ENCODE measurements at regions not wholly inside any gene's neighbourhood (a gene's known extent, or its start where the extent isn't known, plus 50 kb on each side); places are given as distances from the start of the nearest gene placed in this dataset.
A peak's percentile ranks its signal among the peaks of the same experiment; 100 is the strongest.

- Mint-ChIP-seq H3K4me1 (peaks cover 13% of the 10 kb centered on the region), H3K27ac (no peak overlapping the region), H3K4me3 (no peak overlapping the region), H3K36me3 (peaks cover 1% of the 10 kb centered on the region), H3K27me3 (peaks cover 30% of the 10 kb centered on the region), H3K9me3 (ENCODE audit: low read depth) (no peaks in the 10 kb centered on the region)
- ATAC-seq = no peak
- CTCF ChIA-PET = no interaction called here
- no peak for DNase-seq
These were observed 71.2 kb upstream of the INSIG1 start for GRCh38 chr7:155226261-155227003.

DNA sequence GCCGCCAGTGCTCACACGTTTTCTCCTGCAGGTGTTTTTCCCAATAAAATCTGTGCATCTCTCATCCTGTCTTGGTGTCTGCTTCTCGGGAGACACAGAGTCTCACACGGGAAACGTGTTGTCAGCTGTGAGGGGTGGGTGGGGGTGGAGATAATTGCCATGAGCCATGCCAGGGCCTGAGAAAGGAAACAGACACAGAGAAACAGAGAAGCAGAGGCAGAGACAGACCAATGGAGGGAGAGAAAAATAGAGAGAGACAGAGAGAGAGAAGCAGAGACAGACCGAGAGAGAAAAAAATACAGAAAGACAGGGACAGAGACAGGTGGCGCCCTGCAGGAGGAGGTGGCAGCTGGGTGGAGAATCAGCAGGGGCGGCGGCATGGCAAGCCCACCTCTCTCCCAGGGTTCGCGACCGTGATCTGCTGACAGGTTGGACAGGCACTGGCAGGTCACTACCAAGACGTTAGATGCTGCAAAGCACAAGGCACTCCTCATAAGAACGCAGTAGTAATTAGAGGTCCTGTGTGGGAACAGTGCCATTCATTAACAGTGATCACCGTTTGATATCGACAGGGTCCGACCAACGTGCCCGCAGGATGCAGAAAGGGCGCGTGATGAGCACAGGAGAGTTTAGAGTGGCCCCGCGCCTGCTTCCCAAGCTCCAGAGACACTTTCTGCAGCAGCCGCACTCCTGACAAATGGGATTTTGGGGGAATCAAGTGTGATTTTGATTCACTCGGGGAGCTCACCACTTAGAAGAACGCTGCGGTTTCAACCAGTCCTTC lies 70.5 kb upstream of the INSIG1 start:
- ATAC-seq (no peak), DNase-seq (no peak)
- Mint-ChIP-seq H3K36me3 (no peaks in the 10 kb centered on the region), H3K9me3 (ENCODE audit: low read depth) (no peaks in the 10 kb centered on the region), H3K27me3 (peaks cover 27% of the 10 kb centered on the region), H3K4me3 (no peak overlapping the region), H3K27ac (no peak overlapping the region), H3K4me1 (peaks cover 6% of the 10 kb centered on the region)
- CTCF ChIA-PET = no interaction called here

DNA sequence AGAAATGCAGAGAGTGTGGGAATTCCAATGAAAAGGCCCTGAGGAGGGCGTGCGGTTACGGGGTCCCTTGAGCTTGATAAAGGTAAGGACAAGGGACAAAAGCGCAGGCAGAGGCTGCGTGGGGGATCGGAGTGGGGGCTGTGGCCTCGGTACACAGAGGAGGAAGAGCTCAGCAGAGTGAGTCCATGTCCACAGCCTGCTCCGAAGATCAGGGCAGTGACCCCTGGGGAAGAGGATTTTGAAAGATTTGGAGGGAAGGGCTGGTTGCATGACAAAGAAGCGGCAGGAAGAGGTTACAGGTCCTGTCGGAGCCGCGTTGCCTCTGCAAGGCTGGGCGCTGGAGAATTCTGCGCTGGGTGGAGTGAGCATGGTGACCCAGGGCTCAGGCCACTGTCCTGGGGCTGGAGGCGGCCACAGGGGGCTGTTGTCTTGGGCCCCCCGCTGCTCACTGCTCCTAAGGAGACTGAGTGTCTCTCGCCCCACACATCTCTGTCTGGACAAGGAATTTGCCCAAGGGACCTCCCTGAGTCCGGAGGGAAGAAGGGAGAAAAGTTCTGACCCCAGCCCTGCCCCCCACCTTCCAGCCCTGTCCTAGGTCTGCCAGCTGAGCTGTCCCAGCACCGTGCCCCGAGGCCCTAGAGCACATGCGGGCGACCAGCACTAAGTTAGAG lies 69.8 kb upstream of the INSIG1 start:
- Mint-ChIP-seq H3K9me3 (ENCODE audit: low read depth) (no peaks in the 10 kb centered on the region), H3K4me1 (no peaks in the 10 kb centered on the region), H3K4me3 (no peak overlapping the region), H3K27ac (no peak overlapping the region), H3K36me3 (no peaks in the 10 kb centered on the region), H3K27me3 (peaks cover 25% of the 10 kb centered on the region)
- CTCF ChIA-PET = no interaction called here
- ATAC-seq (no peak), DNase-seq (no peak)

- CTCF ChIA-PET = no interaction called here
- H3K4me1 Mint-ChIP-seq = no peaks in the 10 kb centered on the region
- DNase-seq (no peak), ATAC-seq (no peak)
- H3K9me3 Mint-ChIP-seq (ENCODE audit: low read depth) = no peaks in the 10 kb centered on the region
- H3K4me3 Mint-ChIP-seq = no peak overlapping the region
- H3K27ac Mint-ChIP-seq = no peak overlapping the region
- peaks cover 23% of the 10 kb centered on the region for H3K27me3 Mint-ChIP-seq
- no peaks in the 10 kb centered on the region for H3K36me3 Mint-ChIP-seq
These were observed 69.2 kb upstream of the INSIG1 start for GRCh38 chr7:155228459-155228845.

DNA sequence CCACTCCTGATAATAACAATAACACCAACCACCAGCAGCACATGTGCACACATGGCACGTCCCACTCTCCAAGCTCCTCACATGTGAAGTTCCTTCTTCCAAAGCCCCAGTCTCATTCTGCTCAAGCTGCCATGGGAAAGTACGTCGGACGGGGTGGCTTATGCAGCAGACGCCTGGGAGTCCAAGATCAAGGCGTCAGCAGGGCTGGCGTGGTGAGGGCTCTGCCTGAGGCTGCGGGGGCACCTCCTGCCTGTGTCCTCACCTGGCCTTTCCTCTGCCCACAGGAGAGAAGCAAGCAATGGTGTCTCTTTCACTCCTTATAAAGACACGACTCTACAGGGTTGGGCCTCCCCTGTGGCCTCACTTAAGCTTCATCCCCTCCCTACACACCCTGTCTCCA lies 68.8 kb upstream of the INSIG1 start:
- Mint-ChIP-seq H3K36me3 (no peaks in the 10 kb centered on the region), H3K27ac (no peak overlapping the region)
- CTCF ChIA-PET = no interaction called here

GRCh38 chr7:155229548-155230168 lies 68.0 kb upstream of the INSIG1 start:
- H3K36me3 Mint-ChIP-seq = no peaks in the 10 kb centered on the region
- no peaks in the 10 kb centered on the region for H3K4me1 Mint-ChIP-seq
- H3K4me3 Mint-ChIP-seq = no peak overlapping the region
- peaks cover 23% of the 10 kb centered on the region for H3K27me3 Mint-ChIP-seq
- H3K9me3 Mint-ChIP-seq (ENCODE audit: low read depth) = no peaks in the 10 kb centered on the region
- CTCF ChIA-PET = no interaction called here
- no peak for ATAC-seq
- no peak for DNase-seq
- no peak overlapping the region for H3K27ac Mint-ChIP-seq

More for the DNA sequence above, 68.8 kb upstream of the INSIG1 start:
- Mint-ChIP-seq H3K9me3 (ENCODE audit: low read depth) (no peaks in the 10 kb centered on the region), H3K4me3 (no peak overlapping the region), H3K27me3 (peaks cover 23% of the 10 kb centered on the region), H3K4me1 (no peaks in the 10 kb centered on the region)
- DNase-seq (no peak), ATAC-seq (no peak)

- Mint-ChIP-seq H3K4me3 (no peak overlapping the region), H3K27ac (no peak overlapping the region), H3K4me1 (no peaks in the 10 kb centered on the region), H3K27me3 (peaks cover 23% of the 10 kb centered on the region), H3K9me3 (ENCODE audit: low read depth) (no peaks in the 10 kb centered on the region), H3K36me3 (no peaks in the 10 kb centered on the region)
- CTCF ChIA-PET = no interaction called here
- ATAC-seq (no peak), DNase-seq (no peak)
These were observed 67.5 kb upstream of the INSIG1 start for GRCh38 chr7:155230169-155230593.

- H3K27me3 Mint-ChIP-seq = peaks cover 15% of the 10 kb centered on the region
- H3K9me3 Mint-ChIP-seq (ENCODE audit: low read depth) = no peaks in the 10 kb centered on the region
- CTCF ChIA-PET = no interaction called here
- ATAC-seq = no peak
- no peak overlapping the region for H3K27ac Mint-ChIP-seq
- no peaks in the 10 kb centered on the region for H3K36me3 Mint-ChIP-seq
- H3K4me1 Mint-ChIP-seq = no peaks in the 10 kb centered on the region
- H3K4me3 Mint-ChIP-seq = no peak overlapping the region
- no peak for DNase-seq
These were observed 66.4 kb upstream of the INSIG1 start for GRCh38 chr7:155231241-155231800.

DNA sequence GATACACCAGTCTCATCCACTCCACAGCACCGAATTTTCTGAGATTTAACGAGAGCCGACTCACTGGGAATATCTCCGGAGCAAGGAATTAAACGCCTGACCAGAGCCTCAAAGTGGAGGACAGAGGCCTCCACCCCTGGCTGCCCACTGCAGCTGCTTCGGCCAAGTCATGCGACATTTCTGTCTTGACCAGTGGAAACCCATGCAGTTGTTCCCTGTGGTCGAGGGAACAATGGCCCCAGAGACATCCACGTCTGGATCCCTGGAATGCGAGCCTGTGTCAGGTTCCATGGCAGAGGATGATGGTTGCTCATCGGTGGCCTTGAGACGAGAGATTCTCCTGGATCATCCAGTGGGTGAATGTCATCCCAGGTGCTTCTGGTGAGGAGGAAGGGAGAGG lies 65.7 kb upstream of the INSIG1 start:
- H3K4me3 Mint-ChIP-seq = no peak overlapping the region
- H3K27me3 Mint-ChIP-seq = peaks cover 14% of the 10 kb centered on the region
- H3K9me3 Mint-ChIP-seq (ENCODE audit: low read depth) = no peaks in the 10 kb centered on the region
- no peaks in the 10 kb centered on the region for H3K36me3 Mint-ChIP-seq
- no peaks in the 10 kb centered on the region for H3K4me1 Mint-ChIP-seq
- no peak for ATAC-seq
- no peak overlapping the region for H3K27ac Mint-ChIP-seq
- CTCF ChIA-PET = no interaction called here
- no peak for DNase-seq

DNA sequence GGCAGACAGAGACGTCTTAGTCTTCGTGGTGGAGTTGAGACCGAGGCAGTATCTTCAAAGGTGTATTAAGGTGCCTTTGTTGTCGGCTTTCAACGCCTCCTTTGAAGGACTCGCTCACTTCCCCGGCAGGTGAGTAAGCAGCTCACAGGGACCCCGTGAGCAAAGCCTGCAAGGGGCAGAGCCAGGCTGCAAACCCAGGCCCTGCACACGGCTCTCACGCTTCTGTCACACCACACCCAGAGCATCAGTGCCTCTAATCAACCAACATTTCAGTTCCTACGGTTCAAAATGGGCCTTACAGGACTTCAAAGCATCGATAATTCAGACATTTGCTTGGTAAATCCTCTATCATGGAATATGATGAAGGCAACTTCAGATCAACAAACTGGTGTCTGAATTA lies 64.8 kb upstream of the INSIG1 start:
- Mint-ChIP-seq H3K4me1 (peaks cover 3% of the 10 kb centered on the region), H3K36me3 (no peaks in the 10 kb centered on the region), H3K27me3 (peaks cover 6% of the 10 kb centered on the region), H3K27ac (no peak overlapping the region), H3K9me3 (ENCODE audit: low read depth) (no peaks in the 10 kb centered on the region), H3K4me3 (no peak overlapping the region)
- DNase-seq (no peak), ATAC-seq (no peak)
- CTCF ChIA-PET = no interaction called here

- H3K27me3 Mint-ChIP-seq = peaks cover 10% of the 10 kb centered on the region
- peaks cover 3% of the 10 kb centered on the region for H3K4me1 Mint-ChIP-seq
- no peaks in the 10 kb centered on the region for H3K9me3 Mint-ChIP-seq (ENCODE audit: low read depth)
- no peaks in the 10 kb centered on the region for H3K36me3 Mint-ChIP-seq
- H3K4me3 Mint-ChIP-seq = no peak overlapping the region
- CTCF ChIA-PET = interaction anchor here (1.2 to 1.5 kb wide), 2 partner anchors 66 to 111 kb away, joined by 3 to 7 read pairs; no protein-coding TSS in a partner anchor
- no peak for ATAC-seq
- no peak for DNase-seq
- H3K27ac Mint-ChIP-seq = no peak overlapping the region
These were observed 64.1 kb upstream of the INSIG1 start for GRCh38 chr7:155233311-155234157.

GRCh38 chr7:155234158-155234492 lies 63.6 kb upstream of the INSIG1 start:
- no peaks in the 10 kb centered on the region for H3K9me3 Mint-ChIP-seq (ENCODE audit: low read depth)
- peaks cover 15% of the 10 kb centered on the region for H3K27me3 Mint-ChIP-seq
- CTCF ChIA-PET = interaction anchor here (1.2 to 1.5 kb wide), 2 partner anchors 65 to 111 kb away, joined by 3 to 7 read pairs; no protein-coding TSS in a partner anchor
- peaks cover 3% of the 10 kb centered on the region for H3K4me1 Mint-ChIP-seq
- H3K4me3 Mint-ChIP-seq = no peak overlapping the region
- H3K27ac Mint-ChIP-seq = no peak overlapping the region
- DNase-seq (peak; percentile 51), ATAC-seq (no peak)
- H3K36me3 Mint-ChIP-seq = no peaks in the 10 kb centered on the region

Measured in activated CD8-positive, alpha-beta memory T cell treated with anti-CD3 and anti-CD28 coated beads, Interleukin-2, amount 10 ng/mL, durations not matched to agents 7 days and 5 days (primary cell).